Loucy (cell line): ENCODE measurements at regions not wholly inside any gene's neighbourhood (a gene's known extent, or its start where the extent isn't known, plus 50 kb on each side); places are given as distances from the start of the nearest gene placed in this dataset.

ENCODE experiments used
- CTCF ChIP-seq: fragments of 200-600 bp; sonication (generic); conservative IDR thresholded peaks from 2 replicates; pipeline ENCODE4 v1.5.1; 2014; ENCODE audit warnings: mild to moderate bottlenecking, antibody characterized with exemption, low read length
- EZH2phosphoT487 ChIP-seq: fragments of 200-600 bp; IDR thresholded peaks from 2 replicates; pipeline ENCODE4 v1.6.1; 2018; ENCODE audit warnings: antibody characterized with exemption, mild to moderate bottlenecking, moderate library complexity, borderline replicate concordance

- peak; percentile 35; the same call in 1 of the 2 replicates for TF ChIP-seq CTCF
- TF ChIP-seq EZH2phosphoT487: no peak
Observed at GRCh38 chr20:24303393-24304170, 165.8 kb upstream of the SYNDIG1 start.
